A549 (cell line): ENCODE measurements at regions not wholly inside any gene's neighbourhood (a gene's known extent, or its start where the extent isn't known, plus 50 kb on each side); places are given as distances from the start of the nearest gene placed in this dataset.

Experiments
- JUNB ChIP-seq: fragments of >200 bp; sonication (Bioruptor Twin); formaldehyde crosslinking; IDR thresholded peaks from 2 replicates; pipeline ENCODE4 v1.6.1; 2016
- REST ChIP-seq: fragments of 200-600 bp; sonication (generic); IDR thresholded peaks from 2 replicates; pipeline ENCODE4 v1.6.1; 2016; ENCODE audit warnings: antibody characterized with exemption, mild to moderate bottlenecking, moderate library complexity

DNA sequence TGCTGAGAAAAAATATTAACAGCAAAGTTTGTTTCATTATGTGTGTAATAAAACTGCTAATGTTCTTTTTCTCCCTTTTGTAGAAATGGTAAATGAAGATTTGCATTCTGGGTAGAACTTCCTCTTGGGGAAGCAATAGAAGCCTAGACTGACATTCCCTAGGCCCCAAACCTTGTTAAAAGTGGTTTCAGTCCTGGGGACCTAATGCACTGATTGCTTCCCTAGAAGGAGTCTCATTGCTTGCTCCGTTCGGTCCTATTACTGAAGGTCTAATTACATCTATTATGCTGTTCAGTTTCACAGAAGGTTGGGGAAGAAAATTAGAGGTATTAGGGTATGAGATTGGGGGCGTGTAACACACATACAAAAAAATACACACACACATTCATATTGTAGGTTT is 893.8 kb downstream of the TLE4 start:
- TF ChIP-seq JUNB (no peak), REST (no peak)
